Right atrium auricular region (tissue), 2 donors: ENCODE measurements at regions not wholly inside any gene's neighbourhood (a gene's known extent, or its start where the extent isn't known, plus 50 kb on each side); places are given as distances from the start of the nearest gene placed in this dataset.

ENCODE experiments used
- DNase-seq: peaks from one replicate; pipeline ENCODE4 v3.0.0-alpha.2; 2019; ENCODE audit warnings: low spot score
- H3K27ac ChIP-seq, 2 donors: fragments of 200-600 bp; sonication (generic); 1 replicate in 1 of 2; 2 replicates in 1 of 2; pipeline ENCODE4 v1.5.1; 2016 to 2019
- H3K27me3 ChIP-seq, 2 donors: fragments of 200-600 bp; sonication (generic); one replicate each; pipeline versions ENCODE4 v1.5.1 to v1.6.0; 2017 to 2019
- H3K36me3 ChIP-seq: fragments of 200-600 bp; sonication (generic); one replicate; pipeline ENCODE4 v1.5.1; 2016
- H3K4me1 ChIP-seq, 2 donors: fragments of 200-600 bp; sonication (generic); one replicate each; pipeline versions ENCODE4 v1.5.1 to v1.6.0; 2017 to 2019
- H3K4me3 ChIP-seq, 2 donors: fragments of 200-600 bp; sonication (generic); 1 replicate in 1 of 2; 2 replicates in 1 of 2; pipeline ENCODE4 v1.5.1; 2017 to 2019; ENCODE audit warnings: mild to moderate bottlenecking in 1 of 2, moderate library complexity in 1 of 2
- H3K9me3 ChIP-seq, 2 donors: fragments of 200-600 bp; sonication (generic); one replicate each; pipeline ENCODE4 v1.5.1; 2019
- TF ChIP-seq, protein P1 (sequence below), 2 donors: fragments of 200-600 bp; sonication (generic); IDR thresholded peaks; one replicate each; pipeline ENCODE4 v1.5.1; 2019; ENCODE audit warnings: antibody characterized with exemption in 2 of 2

DNA sequence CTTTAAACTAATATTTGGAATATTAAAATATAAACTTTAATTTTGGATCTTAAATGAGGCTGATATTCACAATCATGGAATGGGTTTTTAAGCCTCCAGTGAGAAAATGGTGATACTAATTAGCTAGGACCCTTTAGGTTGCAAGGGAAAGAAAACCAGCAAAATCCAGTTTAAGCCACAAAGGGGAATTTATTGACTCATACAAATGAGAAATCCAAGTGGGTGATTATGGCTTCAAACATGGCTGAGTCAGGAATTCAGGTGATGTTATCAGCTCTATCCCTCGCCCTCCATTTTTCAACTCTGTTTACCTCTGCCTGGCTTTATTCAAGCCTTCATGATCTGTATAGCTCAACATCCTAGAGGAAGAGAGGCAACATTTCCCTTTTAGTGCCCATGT is 75.3 kb upstream of the DLX2 start:
- no peak overlapping the region for H3K27ac ChIP-seq

DNA sequence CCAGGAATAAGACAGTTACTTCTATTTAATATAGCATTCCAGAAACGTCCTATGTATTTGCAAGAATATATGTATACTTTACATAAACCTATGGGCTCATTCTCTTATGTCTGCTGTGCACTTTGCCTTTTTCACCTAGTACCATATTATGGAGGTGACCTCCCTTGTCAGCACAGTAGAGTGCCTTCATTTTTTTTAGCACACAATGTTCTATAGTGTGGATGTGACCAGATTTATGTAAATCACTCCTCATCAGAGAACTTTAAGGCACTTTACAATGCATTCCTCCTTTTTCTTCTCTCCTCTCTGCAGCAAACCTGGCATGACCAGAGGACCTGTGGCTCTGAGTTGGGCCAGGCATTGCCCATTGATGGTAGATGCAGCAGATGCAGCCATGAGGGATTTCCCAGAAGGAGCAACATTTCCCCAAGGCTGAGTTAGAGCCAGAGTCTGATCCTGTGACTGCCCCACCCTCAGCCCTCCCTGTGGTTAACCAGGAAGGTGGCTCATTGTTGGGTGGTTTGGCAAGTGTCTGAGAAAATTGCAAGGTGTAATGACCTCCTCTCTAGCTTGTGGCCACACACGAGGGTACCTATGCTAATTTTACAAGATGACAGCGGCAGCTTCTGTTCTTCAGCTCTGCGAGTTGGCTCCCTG is 76.5 kb upstream of the DLX2 start:
- no peaks in the 10 kb centered on the region for H3K27me3 ChIP-seq
- H3K4me1 ChIP-seq, result no peaks in the 10 kb centered on the region
- no peak for DNase-seq
- peaks cover 0 to 4% of the 10 kb centered on the region in 2 donors for H3K9me3 ChIP-seq
- no peaks in the 10 kb centered on the region for H3K36me3 ChIP-seq
- TF ChIP-seq, protein P1, sequence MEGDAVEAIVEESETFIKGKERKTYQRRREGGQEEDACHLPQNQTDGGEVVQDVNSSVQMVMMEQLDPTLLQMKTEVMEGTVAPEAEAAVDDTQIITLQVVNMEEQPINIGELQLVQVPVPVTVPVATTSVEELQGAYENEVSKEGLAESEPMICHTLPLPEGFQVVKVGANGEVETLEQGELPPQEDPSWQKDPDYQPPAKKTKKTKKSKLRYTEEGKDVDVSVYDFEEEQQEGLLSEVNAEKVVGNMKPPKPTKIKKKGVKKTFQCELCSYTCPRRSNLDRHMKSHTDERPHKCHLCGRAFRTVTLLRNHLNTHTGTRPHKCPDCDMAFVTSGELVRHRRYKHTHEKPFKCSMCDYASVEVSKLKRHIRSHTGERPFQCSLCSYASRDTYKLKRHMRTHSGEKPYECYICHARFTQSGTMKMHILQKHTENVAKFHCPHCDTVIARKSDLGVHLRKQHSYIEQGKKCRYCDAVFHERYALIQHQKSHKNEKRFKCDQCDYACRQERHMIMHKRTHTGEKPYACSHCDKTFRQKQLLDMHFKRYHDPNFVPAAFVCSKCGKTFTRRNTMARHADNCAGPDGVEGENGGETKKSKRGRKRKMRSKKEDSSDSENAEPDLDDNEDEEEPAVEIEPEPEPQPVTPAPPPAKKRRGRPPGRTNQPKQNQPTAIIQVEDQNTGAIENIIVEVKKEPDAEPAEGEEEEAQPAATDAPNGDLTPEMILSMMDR (IDR thresholded peaks at IDR 0.05), result no peak
- H3K4me3 ChIP-seq, result no peak overlapping the region
- H3K27ac ChIP-seq, result no peak overlapping the region

More for the DNA sequence above, 75.3 kb upstream of the DLX2 start:
- Histone ChIP-seq H3K27me3 (no peaks in the 10 kb centered on the region), H3K9me3 (peaks cover 0 to 4% of the 10 kb centered on the region in 2 donors), H3K4me3 (no peak overlapping the region), H3K36me3 (no peaks in the 10 kb centered on the region), H3K4me1 (peaks cover 0 to under 1% of the 10 kb centered on the region in 2 donors)
- DNase-seq, result no peak
- TF ChIP-seq, protein P1 (IDR thresholded peaks at IDR 0.05), result no peak

GRCh38 chr2:172181840-172182239 is 79.1 kb upstream of the DLX2 start:
- Histone ChIP-seq H3K4me3 (no peak overlapping the region), H3K9me3 (no peaks in the 10 kb centered on the region), H3K4me1 (no peaks in the 10 kb centered on the region), H3K36me3 (no peaks in the 10 kb centered on the region), H3K27ac (no peak overlapping the region), H3K27me3 (no peaks in the 10 kb centered on the region)
- DNase-seq, result no peak
- TF ChIP-seq, protein P1 (IDR thresholded peaks at IDR 0.05), result no peak

DNA sequence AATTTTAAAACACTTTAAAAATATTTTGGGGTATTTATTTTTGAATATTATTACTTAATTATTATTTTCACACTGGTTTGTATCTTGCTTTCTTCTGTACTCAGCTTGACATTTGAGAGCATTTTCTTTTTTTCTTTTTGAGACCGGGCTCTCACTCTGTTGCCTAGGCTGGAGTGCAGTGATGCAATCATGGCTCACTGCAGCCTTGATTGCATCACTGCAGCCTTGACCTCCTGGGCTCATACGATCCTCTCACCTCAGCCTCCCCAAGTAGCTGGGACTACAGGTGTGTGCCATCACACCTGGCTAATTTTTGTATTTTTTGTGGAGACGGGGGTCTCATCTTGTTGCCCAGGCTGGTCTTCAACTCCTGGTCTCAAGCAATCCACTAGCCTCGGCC is 79.9 kb upstream of the DLX2 start:
- Histone ChIP-seq H3K4me3 (no peak overlapping the region), H3K36me3 (no peaks in the 10 kb centered on the region), H3K4me1 (no peaks in the 10 kb centered on the region), H3K27me3 (no peaks in the 10 kb centered on the region), H3K27ac (no peak overlapping the region), H3K9me3 (no peaks in the 10 kb centered on the region)
- no peak for DNase-seq
- TF ChIP-seq, protein P1 (IDR thresholded peaks at IDR 0.05), result no peak

- H3K27me3 ChIP-seq, result no peaks in the 10 kb centered on the region
- H3K27ac ChIP-seq, result no peak overlapping the region
- H3K36me3 ChIP-seq, result no peaks in the 10 kb centered on the region
- no peak overlapping the region for H3K4me3 ChIP-seq
- no peaks in the 10 kb centered on the region for H3K4me1 ChIP-seq
- TF ChIP-seq, protein P1 (IDR thresholded peaks at IDR 0.05), result no peak
- peaks cover 5 to 18% of the 10 kb centered on the region in 2 donors for H3K9me3 ChIP-seq
- no peak for DNase-seq
Observed at GRCh38 chr2:172193331-172194089, 90.8 kb upstream of the DLX2 start.
